GM12875 (cell line): ENCODE measurements at regions not wholly inside any gene's neighbourhood (a gene's known extent, or its start where the extent isn't known, plus 50 kb on each side); places are given as distances from the start of the nearest gene placed in this dataset.

Experiments used
- H3K4me3 ChIP-seq: one replicate; pipeline ENCODE4 v1.5.1; 2011; ENCODE audit warnings: low read depth, low read length, control low read depth
- CTCF ChIP-seq: IDR thresholded peaks from 2 replicates; pipeline ENCODE4 v1.5.1; 2011; ENCODE audit warnings: low read depth, mild to moderate bottlenecking, control low read depth, inconsistent platforms, low read length, moderate library complexity, borderline replicate concordance; ENCODE audit not compliant: insufficient read depth

GRCh38 chr7:94217766-94218165, 176.9 kb upstream of the COL1A2 start:
- no peak overlapping the region for H3K4me3 ChIP-seq
- no peak for TF ChIP-seq CTCF

GRCh38 chr7:94222516-94222915, 172.2 kb upstream of the COL1A2 start:
- TF ChIP-seq CTCF = no peak
- no peak overlapping the region for H3K4me3 ChIP-seq

- H3K4me3 ChIP-seq = no peak overlapping the region
- TF ChIP-seq CTCF = 0 out of 2 replicates have a peak, but pooled peaks have one; percentile 3
Observed at GRCh38 chr7:94223375-94224084, 171.2 kb upstream of the COL1A2 start.

- no peak overlapping the region for H3K4me3 ChIP-seq
- TF ChIP-seq CTCF = no peak
Observed at GRCh38 chr7:94228223-94228622, 166.5 kb upstream of the COL1A2 start.

GRCh38 chr7:94228678-94229077, 166.0 kb upstream of the COL1A2 start:
- TF ChIP-seq CTCF = no peak
- no peak overlapping the region for H3K4me3 ChIP-seq

GRCh38 chr7:94231305-94231704, 163.4 kb upstream of the COL1A2 start:
- no peak for TF ChIP-seq CTCF
- H3K4me3 ChIP-seq = no peak overlapping the region

GRCh38 chr7:94236960-94237359, 157.7 kb upstream of the COL1A2 start:
- no peak overlapping the region for H3K4me3 ChIP-seq
- no peak for TF ChIP-seq CTCF
